Prostate gland (tissue), 2 donors: ENCODE measurements at regions not wholly inside any gene's neighbourhood (a gene's known extent, or its start where the extent isn't known, plus 50 kb on each side); places are given as distances from the start of the nearest gene placed in this dataset.

ENCODE experiments used
- DNase-seq: peaks from one replicate; pipeline ENCODE4 v3.0.0-alpha.2; 2019; ENCODE audit warnings: low spot score
- H3K27ac ChIP-seq, 2 donors: fragments of 200-600 bp; sonication (generic); 2 replicates each; pipeline ENCODE4 v1.5.1; 2017 to 2019
- H3K27me3 ChIP-seq: fragments of 200-600 bp; sonication (generic); replicated peaks from 2 replicates; pipeline ENCODE4 v1.5.1; 2019; ENCODE audit not compliant: insufficient read depth
- H3K36me3 ChIP-seq, 2 donors: fragments of 200-600 bp; sonication (generic); 1 replicate in 1 of 2; 2 replicates in 1 of 2; pipeline versions ENCODE4 v1.5.1 to v1.8.1; 2017 to 2019
- H3K4me1 ChIP-seq: fragments of 200-600 bp; sonication (generic); replicated peaks from 2 replicates; pipeline ENCODE4 v1.5.1; 2019
- H3K4me3 ChIP-seq, 2 donors: fragments of 200-600 bp; sonication (generic); 2 replicates each; pipeline ENCODE4 v1.5.1; 2017 to 2019
- H3K9me3 ChIP-seq: fragments of 200-600 bp; sonication (generic); 2 replicates; pipeline ENCODE4 v1.5.1; 2017
- CTCF ChIP-seq, 4 experiments: fragments of 200-600 bp in 2 of 4; fragments of 450-650 bp in 2 of 4; sonication (generic) in 2 of 4; IDR thresholded peaks; 1 replicate in 3 of 4; 2 replicates in 1 of 4; pipeline ENCODE4 v1.5.1; 2016 to 2019; ENCODE audit warnings: antibody characterized with exemption in 4 of 4, mild to moderate bottlenecking in 2 of 4, moderate library complexity in 2 of 4
- POLR2A ChIP-seq: fragments of 450-650 bp; IDR thresholded peaks from one replicate; pipeline ENCODE4 v1.6.1; 2016; ENCODE audit warnings: antibody characterized with exemption, mild to moderate bottlenecking
- POLR2AphosphoS5 ChIP-seq: sonication (generic); formaldehyde crosslinking; IDR thresholded peaks from one replicate; pipeline ENCODE4 v1.6.1; 2017; ENCODE audit warnings: antibody characterized with exemption
- WGBS: methylation state at CpG from one replicate; pipeline ENCODE4 v1.1.5; 2018; 5-methylcytosine and 5-hydroxymethylcytosine counted together
- intact Hi-C: fragments of 100-400 bp; cut with DNase I; formaldehyde crosslinking; loops from one replicate; pipeline ENCODE4 v1.14.2; 2022

GRCh38 chr4:66202870-66203269 is 532.6 kb upstream of the EPHA5 start:
- H3K4me1 ChIP-seq = no peaks in the 10 kb centered on the region
- no peaks in the 10 kb centered on the region for H3K9me3 ChIP-seq
- no peak overlapping the region for H3K27ac ChIP-seq
- 91% methylated on average over 4 of the region's 4 CpGs for WGBS
- H3K27me3 ChIP-seq = no peaks in the 10 kb centered on the region
- H3K4me3 ChIP-seq = no peak overlapping the region
- no peak for DNase-seq
- no peaks in the 10 kb centered on the region for H3K36me3 ChIP-seq
- intact Hi-C loops = no loop called here
- TF ChIP-seq CTCF (IDR thresholded peaks at IDR 0.05) (no peak), POLR2AphosphoS5 (no peak), POLR2A (no peak)

GRCh38 chr4:66197451-66197850 is 527.2 kb upstream of the EPHA5 start:
- Histone ChIP-seq H3K27me3 (no peaks in the 10 kb centered on the region), H3K27ac (no peak overlapping the region), H3K4me1 (no peaks in the 10 kb centered on the region), H3K36me3 (no peaks in the 10 kb centered on the region), H3K9me3 (no peaks in the 10 kb centered on the region), H3K4me3 (no peak overlapping the region)
- DNase-seq = no peak
- 19% methylated on average over 1 of the region's 1 CpG for WGBS
- intact Hi-C loops = no loop called here
- no peak for TF ChIP-seq POLR2AphosphoS5
- TF ChIP-seq POLR2A = no peak
- no peak for TF ChIP-seq CTCF (IDR thresholded peaks at IDR 0.05)

- H3K4me1 ChIP-seq = no peaks in the 10 kb centered on the region
- TF ChIP-seq POLR2AphosphoS5 (no peak), CTCF (IDR thresholded peaks at IDR 0.05) (no peak), POLR2A (no peak)
- H3K27ac ChIP-seq = no peak overlapping the region
- H3K36me3 ChIP-seq = no peaks in the 10 kb centered on the region
- intact Hi-C loops = no loop called here
- H3K27me3 ChIP-seq = no peaks in the 10 kb centered on the region
- no peaks in the 10 kb centered on the region for H3K9me3 ChIP-seq
- WGBS = 76% methylated on average over 1 of the region's 1 CpG
- no peak for DNase-seq
- H3K4me3 ChIP-seq = no peak overlapping the region
Observed at GRCh38 chr4:66193487-66193886, 523.2 kb upstream of the EPHA5 start.

GRCh38 chr4:66187175-66187720 is 517.0 kb upstream of the EPHA5 start:
- Histone ChIP-seq H3K9me3 (no peaks in the 10 kb centered on the region), H3K4me1 (no peaks in the 10 kb centered on the region), H3K36me3 (no peaks in the 10 kb centered on the region), H3K27ac (no peak overlapping the region), H3K27me3 (no peaks in the 10 kb centered on the region), H3K4me3 (no peak overlapping the region)
- TF ChIP-seq CTCF (IDR thresholded peaks at IDR 0.05) = no peak
- no peak for TF ChIP-seq POLR2AphosphoS5
- no peak for TF ChIP-seq POLR2A
- 41% methylated on average over 3 of the region's 3 CpGs for WGBS
- DNase-seq = no peak
- intact Hi-C loops = no loop called here

- Histone ChIP-seq H3K36me3 (no peaks in the 10 kb centered on the region), H3K27me3 (no peaks in the 10 kb centered on the region), H3K4me3 (no peak overlapping the region), H3K27ac (no peak overlapping the region), H3K9me3 (no peaks in the 10 kb centered on the region), H3K4me1 (no peaks in the 10 kb centered on the region)
- intact Hi-C loops = no loop called here
- TF ChIP-seq POLR2AphosphoS5 (no peak), POLR2A (no peak), CTCF (IDR thresholded peaks at IDR 0.05) (no peak)
- DNase-seq = no peak
Observed at GRCh38 chr4:66186095-66186494, 515.8 kb upstream of the EPHA5 start.
